ENCODE measurements at regions not wholly inside any gene's neighbourhood (a gene's known extent, or its start where the extent isn't known, plus 50 kb on each side); places are given as distances from the start of the nearest gene placed in this dataset.

- TF ChIP-seq CTCF (IDR thresholded peaks at IDR 0.05; ENCODE audit: low read depth, low read length) (no peak), POLR2A (IDR thresholded peaks at IDR 0.05; ENCODE audit: extremely low read depth, insufficient read length) (no peak), MYC (IDR thresholded peaks at IDR 0.05; ENCODE audit: low read depth, low read length) (no peak)
- TF ChIP-seq, protein P1, sequence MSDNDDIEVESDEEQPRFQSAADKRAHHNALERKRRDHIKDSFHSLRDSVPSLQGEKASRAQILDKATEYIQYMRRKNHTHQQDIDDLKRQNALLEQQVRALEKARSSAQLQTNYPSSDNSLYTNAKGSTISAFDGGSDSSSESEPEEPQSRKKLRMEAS (IDR thresholded peaks at IDR 0.05; ENCODE audit: low read depth, low read length): no peak
These were observed 61.6 kb upstream of the LINC00305 start for GRCh38 chr18:64210401-64210949.
